ENCODE measurements at regions not wholly inside any gene's neighbourhood (a gene's known extent, or its start where the extent isn't known, plus 50 kb on each side); places are given as distances from the start of the nearest gene placed in this dataset.
"Not testable (repeated sequence)": the region's sequence is repeated elsewhere in the genome, so short reads cannot be mapped to it uniquely, and the experiment has no call there.

DNA sequence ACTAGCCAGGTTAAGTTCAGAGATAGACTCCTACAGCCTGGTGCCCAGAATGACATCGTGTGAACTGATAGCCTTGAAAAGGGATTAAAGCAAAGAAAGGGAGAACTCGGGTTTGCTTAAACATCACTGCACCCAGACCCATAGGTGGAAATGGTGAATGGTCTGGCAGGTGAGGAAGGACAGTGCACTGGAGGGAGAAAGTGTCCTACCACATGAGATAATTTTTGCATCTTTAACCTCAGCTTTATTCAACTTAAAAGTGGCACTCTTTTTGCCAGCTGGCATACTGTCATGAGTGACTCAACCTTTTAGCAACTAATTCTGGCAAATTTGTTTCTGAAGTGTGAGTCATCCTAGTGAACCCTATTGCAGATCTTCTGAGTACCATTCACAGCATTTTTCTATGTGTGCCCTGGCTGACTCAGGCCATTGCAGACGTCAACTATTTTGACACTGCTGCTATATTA, 53.0 kb upstream of the DAPP1 start:
- DNase-seq: peak in 17 of 56 donors; percentile 2 to 68 (median 15)

DNA sequence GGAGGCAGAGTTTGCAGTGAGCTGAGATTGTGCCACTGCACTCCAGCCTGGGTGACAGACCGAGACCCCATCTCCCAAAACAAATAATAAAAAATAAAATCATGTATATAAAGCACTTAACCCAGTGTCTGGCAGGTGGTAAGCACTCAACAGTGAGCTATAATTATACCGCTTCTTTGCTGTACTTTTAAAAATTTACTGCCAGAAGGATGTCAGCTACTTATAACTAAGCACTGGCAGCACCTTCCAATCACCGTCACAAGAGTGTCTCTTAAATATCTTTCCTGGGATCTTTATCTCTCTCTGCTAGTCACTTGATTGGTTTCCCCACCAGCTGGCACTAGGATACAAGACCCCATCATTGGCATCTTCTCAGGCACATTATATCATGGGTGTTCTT, 53.9 kb upstream of the DAPP1 start:
- DNase-seq: no peak

DNA sequence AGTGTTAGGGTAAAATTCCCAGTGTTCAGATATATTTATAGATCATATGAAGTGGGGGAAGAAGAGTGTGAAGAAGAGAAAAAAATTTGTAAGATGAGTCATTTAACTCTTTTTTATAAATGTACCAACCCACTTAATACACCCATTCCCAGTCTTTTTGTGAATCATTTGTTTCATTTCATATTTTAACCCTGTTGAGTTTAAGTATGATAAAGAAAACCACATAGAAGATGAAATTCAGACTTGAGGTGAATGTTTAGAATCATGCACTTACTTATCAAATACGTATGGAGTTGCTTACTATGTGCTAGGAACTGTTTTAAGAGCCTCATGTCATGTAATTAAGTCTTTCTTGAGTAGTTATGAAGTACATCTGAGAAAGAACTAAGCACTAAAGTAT, 56.6 kb upstream of the DAPP1 start:
- no peak for DNase-seq

DNA sequence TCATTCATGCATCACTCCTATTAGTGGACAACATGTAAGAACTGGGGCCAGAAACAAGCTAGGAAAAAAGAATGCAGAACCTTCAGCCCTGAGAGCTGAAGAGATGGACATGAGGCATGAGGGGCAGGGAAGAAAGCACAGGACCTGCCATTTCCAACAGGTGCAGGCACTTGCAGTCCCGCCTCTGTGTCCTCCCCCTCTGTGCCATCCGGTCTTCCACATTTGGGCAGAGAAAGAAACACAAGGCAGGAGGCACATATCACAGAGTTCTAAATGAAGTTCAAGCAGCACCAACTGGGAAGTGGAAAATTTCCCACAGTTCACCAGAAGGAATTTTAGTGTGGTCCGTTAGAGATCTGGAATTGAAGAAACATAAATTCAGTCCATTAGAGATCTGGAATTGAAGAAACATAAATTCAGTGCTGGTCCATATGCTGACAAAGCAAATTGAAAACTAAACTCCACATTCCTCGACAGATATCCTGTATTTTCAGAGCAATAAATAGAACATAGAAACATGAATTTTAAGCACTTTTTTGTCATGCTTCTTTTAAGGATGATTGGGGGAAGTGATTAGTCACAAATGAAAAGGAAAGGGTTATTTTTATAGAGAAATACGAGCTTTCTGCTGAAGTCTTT, 57.2 kb upstream of the DAPP1 start:
- no peak for DNase-seq

DNA sequence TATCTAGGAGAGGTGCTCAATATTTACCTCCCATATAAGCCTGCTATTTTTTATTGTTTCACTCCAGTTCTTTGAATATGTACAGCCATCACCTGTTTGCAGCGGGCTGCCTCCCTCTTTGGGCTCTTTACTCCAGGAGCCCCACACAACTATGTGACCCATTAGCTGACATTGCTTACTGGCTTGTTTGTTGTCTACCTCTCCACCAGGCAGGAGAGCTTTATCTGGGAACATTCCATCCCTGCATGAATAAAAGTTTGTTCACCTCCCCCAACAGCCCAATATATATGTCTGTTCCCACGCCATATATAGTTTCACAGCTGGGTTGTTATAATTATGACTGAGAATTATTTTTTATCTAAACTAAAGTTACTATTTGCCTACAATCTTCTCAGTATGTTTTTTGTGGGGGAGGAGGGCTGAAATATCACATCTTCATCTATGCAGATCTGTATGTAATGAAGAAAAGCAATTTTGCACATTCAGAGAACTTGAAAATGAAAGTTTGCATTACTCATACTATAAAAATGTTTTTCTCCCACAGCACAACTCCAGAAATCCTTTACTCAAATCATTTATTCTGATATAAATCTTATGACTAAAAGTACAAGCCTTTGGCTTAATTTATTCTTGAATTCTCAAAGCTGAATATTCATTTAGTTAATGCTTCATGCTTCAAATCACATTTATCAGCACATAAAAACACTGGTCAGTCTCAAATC, 61.2 kb upstream of the DAPP1 start:
- no peak for DNase-seq

DNA sequence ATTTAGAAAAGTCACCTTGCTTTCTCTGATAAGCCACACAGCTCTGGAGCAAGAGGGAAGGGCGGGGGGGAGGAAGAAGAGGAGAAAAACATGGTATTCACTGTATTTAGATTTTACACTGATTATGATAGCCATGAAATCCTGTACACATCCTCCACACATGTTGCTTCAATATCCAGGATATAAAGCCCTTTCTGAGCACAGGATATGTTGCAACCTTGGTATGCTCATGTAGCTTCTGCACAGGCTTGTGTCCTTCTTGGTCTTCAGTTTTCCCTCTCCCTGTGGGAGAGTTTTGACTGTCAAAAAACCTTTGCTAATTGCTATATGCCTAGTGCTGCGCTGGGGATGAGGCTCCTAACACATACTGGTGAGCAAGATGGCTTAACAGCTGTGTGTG, 61.9 kb upstream of the DAPP1 start:
- DNase-seq: no peak

DNA sequence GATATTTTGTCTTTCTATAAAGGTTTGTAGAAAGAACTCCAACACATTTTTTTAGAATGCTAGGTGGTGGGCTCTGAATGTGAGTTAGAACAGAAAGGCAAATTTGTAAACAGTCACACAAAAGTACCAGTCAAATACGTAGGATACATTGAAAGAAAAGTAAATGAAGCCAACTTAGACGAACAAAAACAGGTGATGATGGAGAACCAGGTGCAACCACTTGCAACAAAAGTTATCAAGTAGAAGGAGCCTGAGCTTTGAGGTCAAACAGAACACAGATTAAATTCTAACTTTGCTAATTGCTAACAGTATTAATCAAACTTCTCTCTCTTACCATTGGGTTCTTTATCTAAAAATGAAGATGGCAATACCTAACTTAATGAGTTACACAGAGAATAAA, 62.7 kb upstream of the DAPP1 start:
- no peak for DNase-seq

DNA sequence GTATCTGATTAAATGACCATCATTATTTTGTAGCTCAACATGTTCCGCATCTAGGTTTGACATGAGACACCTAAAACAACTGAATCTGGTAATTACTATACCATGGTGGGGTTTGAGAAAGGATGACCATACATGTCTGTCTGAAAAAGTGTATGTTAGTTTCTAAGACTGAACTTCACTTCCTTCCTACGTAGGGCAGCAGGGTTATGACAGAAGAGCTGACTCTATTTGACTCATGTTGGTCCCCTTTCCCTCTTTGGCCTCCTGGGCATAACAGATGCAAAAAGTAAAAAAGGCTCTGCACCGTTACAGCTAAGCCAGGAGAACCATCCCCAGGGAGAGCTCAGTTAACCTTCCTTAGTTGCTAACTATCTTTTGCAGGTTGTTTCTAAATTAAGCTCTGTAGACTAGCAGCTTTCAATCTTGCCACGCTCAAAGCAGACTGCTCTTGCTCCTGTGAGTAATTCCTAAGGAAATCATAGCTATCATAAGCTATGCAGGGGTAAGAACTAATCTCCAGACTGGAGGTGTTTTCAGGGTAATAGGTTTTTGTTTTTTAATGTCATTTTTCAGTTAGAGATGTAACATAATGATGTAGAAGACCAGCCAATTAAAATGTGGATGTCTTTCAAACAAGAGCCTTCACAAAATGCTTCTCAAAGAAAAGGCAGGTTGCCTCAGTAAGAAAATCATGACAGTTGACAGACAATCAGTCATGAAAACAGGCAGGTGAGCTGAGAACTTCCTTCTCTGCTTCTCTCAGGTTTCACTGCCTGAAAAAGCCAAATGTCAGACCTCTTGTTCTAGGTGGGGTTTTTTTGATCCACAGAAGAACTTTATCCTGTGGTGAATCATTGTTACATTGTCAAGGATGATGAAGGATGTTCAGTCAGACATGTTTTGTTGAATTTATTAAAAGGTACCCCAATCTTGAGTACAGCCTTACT, 66.9 kb upstream of the DAPP1 start:
- DNase-seq: no peak

DNA sequence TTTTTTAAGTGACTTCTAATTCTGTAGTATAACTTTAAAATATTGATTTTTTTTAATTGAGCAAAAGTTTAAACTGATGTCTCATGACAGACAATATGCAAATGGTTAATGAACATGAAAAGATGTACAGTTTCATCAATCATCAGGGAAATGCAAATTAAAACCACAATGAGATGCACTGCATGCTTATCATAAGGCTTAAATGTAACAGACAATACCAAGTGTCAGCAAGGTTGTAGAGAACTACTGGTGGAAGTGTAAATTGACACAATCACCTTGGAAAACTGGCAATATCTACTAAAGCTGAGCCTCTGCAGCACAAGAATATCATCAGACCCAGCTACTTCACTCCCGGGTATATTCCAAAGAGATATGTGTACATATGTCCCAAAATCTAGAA, 70.2 kb upstream of the DAPP1 start:
- DNase-seq: no peak

DNA sequence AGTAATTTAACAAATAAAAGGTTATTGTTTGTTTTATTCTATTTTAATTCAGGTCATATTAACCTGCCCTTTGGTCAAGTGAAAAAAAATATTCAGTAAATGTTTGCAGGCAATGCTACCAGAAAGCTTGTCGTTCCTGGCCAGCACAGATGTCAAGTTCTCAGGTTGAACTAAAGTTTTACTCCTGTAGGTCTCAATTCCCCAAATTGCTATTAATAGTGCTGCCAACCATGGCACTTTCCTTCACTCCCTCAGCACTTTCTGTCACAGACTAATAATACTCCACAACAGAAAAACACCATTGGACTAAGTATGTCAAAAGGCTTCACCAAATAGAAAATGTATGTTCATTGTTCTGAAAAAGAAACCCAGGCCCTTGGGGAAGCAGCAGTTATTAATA, 79.2 kb upstream of the C4orf54 start:
- no peak for DNase-seq

DNA sequence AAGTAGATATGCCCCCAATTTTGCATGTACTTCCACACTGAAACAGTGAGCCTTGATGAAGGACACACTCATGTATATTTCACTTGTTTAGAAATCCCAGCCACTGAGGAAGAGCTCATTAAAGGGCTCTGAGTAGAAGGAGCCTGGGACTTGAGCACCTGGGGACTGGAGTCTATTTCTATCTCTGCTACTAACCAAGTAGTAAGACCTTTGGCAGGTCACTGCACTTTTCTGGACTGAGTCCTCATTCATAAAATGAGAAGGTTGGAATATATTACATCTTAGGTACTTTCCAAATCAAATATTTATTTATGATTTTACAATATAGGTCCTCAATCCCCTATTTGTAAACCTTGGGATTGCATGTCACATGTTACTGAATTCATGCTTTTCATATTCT, 78.2 kb upstream of the C4orf54 start:
- DNase-seq: no peak

DNA sequence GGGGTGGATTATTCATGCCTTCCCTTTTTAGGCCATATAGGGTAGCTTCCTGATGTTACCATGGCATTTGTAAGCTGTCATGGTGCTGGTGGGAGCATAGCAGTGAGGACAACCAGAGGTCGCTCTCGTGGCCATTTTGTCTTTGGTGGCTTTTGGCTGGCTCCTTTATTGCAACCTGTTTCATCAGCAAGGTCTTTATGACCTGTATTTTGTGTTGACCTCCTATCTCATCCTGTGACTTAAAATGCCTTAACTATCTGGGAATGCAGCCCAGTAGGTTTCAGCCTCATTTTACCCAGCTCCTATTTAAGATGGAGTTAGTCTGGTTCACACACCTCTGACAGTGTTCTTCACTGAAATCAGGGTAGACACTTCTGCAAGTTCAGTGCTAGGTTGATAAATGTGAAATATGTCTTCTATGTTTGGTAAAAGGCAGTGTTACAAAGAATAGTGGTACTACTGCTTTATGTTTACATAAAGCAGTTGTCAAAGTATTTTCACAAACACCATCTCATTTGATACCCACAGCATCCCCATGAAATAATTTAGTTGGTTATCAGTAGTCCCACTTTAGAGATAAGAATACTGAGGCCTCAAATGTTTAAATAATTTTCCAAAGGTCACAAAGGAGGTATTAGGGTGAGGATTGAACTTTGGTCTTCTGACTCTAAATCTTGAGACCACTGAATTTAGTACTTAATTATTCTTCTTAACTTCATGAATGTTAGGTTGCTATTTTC, 77.1 kb upstream of the C4orf54 start:
- DNase-seq: no peak

DNA sequence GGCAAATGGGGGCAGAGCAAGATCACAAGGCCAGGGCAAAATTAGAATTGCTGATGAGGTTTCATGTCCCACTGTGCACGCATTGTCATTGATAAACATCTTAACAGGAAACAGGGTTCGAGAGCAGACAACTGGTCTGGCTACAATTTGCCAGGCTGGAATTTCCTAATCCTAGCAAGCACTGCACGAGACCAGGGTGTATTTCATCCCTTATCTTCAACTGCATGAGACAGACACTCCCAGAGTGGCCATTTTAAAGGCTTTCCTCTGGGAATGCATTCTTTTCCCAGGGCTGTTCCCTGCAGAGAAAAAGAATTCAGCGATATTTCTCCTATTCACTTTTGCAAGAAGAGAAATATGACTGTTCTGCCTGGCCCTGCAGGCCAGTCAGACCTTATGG, 75.8 kb upstream of the C4orf54 start:
- DNase-seq: not testable (repeated sequence)

DNA sequence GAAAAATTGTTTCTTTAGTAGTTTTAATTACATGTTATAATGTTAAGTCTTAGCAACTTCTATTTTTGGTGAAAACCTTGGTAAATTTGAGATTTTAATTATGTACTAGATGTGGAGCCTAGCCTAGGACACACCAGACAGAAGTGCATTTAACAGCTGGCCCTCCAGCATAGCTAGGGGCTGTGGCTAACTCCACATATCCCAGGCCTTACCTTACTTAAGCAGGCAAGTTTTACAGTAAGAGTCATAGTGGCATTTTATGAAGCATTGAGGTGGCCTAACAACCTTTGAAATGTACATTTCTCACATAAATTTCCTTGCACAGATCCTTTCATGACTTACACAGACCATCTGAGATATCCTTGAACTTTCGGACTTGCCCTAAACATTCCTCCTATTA, 71.6 kb upstream of the C4orf54 start:
- DNase-seq: no peak

DNA sequence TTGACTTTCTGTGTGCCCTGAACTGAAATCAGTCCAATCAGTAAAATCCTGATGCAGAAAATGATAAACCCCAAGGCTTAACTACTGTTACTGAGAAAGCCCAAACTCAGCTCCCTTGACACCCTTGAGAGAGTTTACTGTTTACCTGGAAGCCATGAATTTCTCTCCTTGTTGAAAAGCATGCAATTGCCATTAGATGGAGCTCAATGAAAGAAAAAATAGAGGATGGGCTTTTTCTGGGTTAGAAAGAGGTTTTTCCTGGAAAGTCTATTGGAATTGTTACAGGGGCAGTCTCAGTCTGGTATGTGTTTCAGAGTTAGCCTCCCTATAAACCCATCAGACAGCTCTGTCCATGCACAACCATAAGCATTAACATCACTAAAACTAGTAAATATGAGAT, 66.4 kb upstream of the C4orf54 start:
- DNase-seq: no peak

DNA sequence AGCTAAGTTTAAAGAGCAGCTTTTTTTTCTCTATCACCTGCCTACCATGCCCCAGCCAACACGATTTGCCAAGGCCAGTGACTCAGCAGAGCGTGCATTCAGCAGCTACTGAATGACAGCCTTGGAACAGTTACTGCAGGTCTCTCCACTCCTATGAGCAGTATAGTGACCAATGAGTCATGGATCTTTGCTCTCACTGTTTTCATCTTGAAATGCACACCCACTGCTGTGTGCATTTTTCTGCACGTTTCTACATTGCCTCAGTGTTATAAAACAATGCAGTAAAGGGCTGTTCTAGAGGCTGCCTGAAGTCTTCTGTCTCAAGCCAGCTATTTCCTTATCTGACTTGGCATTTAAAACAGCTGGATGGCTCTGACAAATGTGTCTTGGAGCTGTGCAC, 66.0 kb upstream of the C4orf54 start:
- DNase-seq: peak in 34 of 56 donors; percentile 0 to 54 (median 14)

DNA sequence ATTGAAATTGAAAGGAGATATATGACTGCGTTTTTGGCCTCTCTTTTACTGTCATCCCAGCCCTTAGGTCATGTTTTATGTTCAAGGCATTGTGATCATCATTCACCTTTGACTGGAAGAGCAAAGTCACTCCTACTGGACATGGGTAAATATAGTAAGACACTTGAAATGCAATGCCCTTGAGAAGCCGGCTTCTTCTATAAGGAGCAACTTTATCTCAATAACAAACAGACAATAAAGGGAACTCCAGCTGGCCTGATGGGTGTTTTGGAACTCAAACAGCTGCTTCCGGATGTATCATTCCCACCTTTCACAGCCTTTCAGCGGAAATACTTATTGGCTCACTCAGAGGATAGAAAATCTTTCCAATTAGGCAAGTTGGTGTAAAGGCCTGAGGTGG, 65.1 kb upstream of the C4orf54 start:
- DNase-seq: no peak

DNA sequence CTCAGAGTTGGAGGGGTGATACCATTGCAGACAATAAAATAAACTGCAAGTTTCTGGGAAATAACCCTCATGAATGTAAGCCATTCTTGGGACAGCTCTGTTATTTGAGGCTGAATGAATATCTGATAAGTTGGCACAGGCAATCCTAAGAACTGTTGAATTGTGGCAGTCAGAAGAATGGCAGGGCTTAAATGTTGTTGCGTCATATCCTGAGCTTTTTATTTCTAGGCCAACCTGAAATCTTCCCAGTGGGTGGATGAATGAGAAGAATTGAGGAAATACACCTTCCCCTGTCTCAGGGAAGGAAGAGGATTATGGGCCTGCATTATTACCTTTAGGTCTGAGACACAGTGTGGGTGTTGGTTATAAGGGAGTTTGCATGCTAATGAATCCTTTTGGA, 64.4 kb upstream of the C4orf54 start:
- DNase-seq: no peak

DNA sequence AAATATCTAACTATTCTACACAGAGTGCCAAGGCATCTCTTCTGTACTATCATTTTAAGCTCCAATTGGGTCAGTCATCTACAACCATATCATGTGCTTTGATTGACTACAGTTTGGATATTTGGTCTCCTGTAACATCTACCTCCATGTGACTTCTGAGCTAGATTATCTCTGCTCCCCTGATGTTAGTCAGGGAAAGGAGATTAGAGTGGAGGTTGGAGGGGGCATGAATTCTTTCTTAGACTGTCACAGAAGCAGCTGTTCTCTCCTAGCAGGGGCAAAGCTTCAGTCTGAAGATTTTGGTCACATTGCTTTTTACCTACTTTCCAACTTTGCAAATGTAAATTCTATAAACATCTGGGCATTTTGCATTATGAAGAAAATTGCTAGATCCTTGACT, 62.6 kb upstream of the C4orf54 start:
- no peak for DNase-seq

DNA sequence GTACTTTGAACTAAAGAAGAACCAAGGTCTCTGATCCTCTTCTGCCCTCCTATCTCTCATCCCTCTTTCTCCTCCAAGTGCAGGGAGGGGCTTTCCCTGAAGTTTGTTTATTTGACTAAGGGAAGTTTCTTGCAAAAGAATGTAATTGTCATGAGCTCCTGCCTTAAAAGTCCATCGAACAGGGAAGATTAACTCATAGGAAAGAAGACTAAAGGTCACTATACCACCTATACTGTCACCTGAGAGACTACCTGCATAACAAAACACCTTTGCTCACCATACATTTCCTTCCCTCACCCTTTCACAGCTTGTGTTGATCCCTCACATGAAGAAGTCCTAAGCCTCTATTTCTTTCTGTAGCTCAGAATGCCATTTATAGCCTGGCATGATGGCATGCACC, 59.4 kb upstream of the C4orf54 start:
- DNase-seq: no peak

DNA sequence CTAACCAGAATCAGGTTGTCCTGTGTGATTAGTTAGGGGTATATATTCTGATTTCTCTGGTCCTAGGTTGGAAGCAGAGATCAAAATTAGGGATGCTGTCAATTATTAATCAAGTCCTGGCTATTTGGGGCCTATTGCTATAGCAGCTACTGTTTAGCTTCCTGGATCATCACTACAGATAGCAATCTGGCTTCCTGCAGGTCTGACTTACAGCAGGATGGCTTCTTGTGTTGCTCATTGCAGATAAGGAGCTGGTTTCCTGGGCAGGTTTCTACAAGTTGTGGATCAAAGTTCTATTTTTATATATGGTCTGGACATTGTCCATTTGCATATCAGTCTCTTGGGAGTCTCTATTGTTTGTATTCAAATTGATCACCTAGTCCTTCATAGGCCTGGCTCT, 57.7 kb upstream of the C4orf54 start:
- DNase-seq: no peak

DNA sequence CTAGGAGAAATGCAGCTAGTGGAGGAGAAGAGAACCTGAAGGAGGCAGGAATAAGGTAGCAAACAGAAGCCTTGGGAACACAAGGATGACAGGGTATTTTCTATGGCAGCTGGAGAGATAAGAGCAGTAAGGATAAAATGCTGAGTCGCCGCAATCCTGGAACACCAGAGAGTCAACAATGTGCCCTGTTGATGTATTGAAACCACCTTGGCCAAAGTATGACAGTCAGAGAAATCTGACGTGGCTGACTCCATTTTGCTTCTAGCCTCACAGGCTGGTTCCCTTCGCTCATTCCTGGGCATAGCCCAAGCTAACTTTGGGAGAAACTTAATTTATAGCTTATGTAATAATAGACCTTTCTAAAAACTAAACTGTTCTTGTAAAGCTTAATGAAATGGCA, 56.6 kb upstream of the C4orf54 start:
- no peak for DNase-seq
